Tibial artery (tissue), 4 donors: ENCODE measurements at regions not wholly inside any gene's neighbourhood (a gene's known extent, or its start where the extent isn't known, plus 50 kb on each side); places are given as distances from the start of the nearest gene placed in this dataset.

Source experiments
- DNase-seq, 2 donors: peaks; one replicate each; pipeline ENCODE4 v3.0.0-alpha.2; 2019
- H3K27ac ChIP-seq, 2 donors: fragments of 200-600 bp; sonication (generic) in 1 of 2; 1 replicate in 1 of 2; 2 replicates in 1 of 2; pipeline ENCODE4 v1.5.1; 2018 to 2019; ENCODE audit warnings: mild to moderate bottlenecking in 1 of 2
- H3K27me3 ChIP-seq, 2 donors: fragments of 200-600 bp; sonication (generic) in 1 of 2; one replicate each; pipeline versions ENCODE4 v1.5.1 to v1.6.0; 2016 to 2019
- H3K36me3 ChIP-seq, 3 donors: fragments of 200-600 bp; sonication (generic) in 2 of 3; one replicate each; pipeline ENCODE4 v1.5.1; 2016 to 2019; ENCODE audit warnings: mild to moderate bottlenecking in 2 of 3
- H3K4me1 ChIP-seq, 4 donors: fragments of 200-600 bp; sonication (generic) in 2 of 4; 1 replicate in 3 of 4; 2 replicates in 1 of 4; pipeline ENCODE4 v1.5.1; 2016 to 2019
- H3K4me3 ChIP-seq, 2 donors: fragments of 200-600 bp; sonication (generic) in 1 of 2; 1 replicate in 1 of 2; 2 replicates in 1 of 2; pipeline ENCODE4 v1.5.1; 2018 to 2019; ENCODE audit warnings: mild to moderate bottlenecking in 2 of 2
- H3K9me3 ChIP-seq, 3 donors: fragments of 200-600 bp; sonication (generic) in 1 of 3; one replicate each; pipeline ENCODE4 v1.5.1; 2016 to 2019
- CTCF ChIP-seq, 2 experiments: fragments of 200-600 bp in 1 of 2; fragments of 450-650 bp in 1 of 2; IDR thresholded peaks; one replicate each; pipeline ENCODE4 v1.5.1; 2017 to 2019; ENCODE audit warnings: antibody characterized with exemption in 2 of 2, mild to moderate bottlenecking in 1 of 2, moderate library complexity in 1 of 2
- intact Hi-C: fragments of 100-400 bp; cut with DNase I; formaldehyde crosslinking; loops from one replicate; pipeline ENCODE4 v1.15.0; 2023; ENCODE audit warnings: low total_unique reads

GRCh38 chr5:153900703-153901395 is 137.9 kb downstream of the FAM114A2 start:
- intact Hi-C loops, result no loop called here
- Histone ChIP-seq H3K4me3 (no peak overlapping the region), H3K4me1 (peaks cover 0 to 79% (median 28%) of the 10 kb centered on the region in 4 donors), H3K27ac (peak overlapping the region; percentile 64 to 71), H3K27me3 (no peaks in the 10 kb centered on the region), H3K36me3 (no peaks in the 10 kb centered on the region), H3K9me3 (no peaks in the 10 kb centered on the region)
- TF ChIP-seq CTCF (IDR thresholded peaks at IDR 0.05), result no peak
- peak in 1 of 2 donors; percentile 39 for DNase-seq

DNA sequence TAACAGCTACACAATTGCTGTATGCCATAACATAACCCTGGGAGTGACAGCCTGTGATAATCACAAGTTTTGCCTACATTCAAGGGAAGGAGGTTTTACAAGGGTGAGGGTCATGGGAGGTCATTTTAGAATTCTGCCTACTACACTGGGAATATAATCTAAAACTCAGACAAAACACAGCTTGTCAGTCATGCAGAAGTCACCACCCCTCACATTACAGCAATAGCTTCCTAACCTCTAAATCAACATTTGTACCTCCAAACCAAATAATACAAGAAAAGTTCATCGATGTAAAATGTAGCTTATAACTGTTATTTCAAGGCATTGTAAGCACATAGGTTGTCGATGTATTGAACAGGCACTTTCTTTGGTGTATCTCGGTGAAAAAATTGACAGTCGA is 139.0 kb downstream of the FAM114A2 start:
- intact Hi-C loops, result no loop called here
- DNase-seq, result no peak
- H3K4me3 ChIP-seq, result no peak overlapping the region
- TF ChIP-seq CTCF (IDR thresholded peaks at IDR 0.05), result no peak
- H3K9me3 ChIP-seq, result no peaks in the 10 kb centered on the region
- H3K36me3 ChIP-seq, result no peaks in the 10 kb centered on the region
- peak overlapping the region; percentile 64 for H3K27ac ChIP-seq
- no peaks in the 10 kb centered on the region for H3K27me3 ChIP-seq
- peaks cover 0 to 83% (median 28%) of the 10 kb centered on the region in 4 donors for H3K4me1 ChIP-seq

- H3K4me3 ChIP-seq, result no peak overlapping the region
- peak overlapping the region in 1 of 2 donors; percentile 11 for H3K27ac ChIP-seq
- TF ChIP-seq CTCF (IDR thresholded peaks at IDR 0.05), result no peak
- no peaks in the 10 kb centered on the region for H3K27me3 ChIP-seq
- H3K4me1 ChIP-seq, result peaks cover 0 to 58% (median 22%) of the 10 kb centered on the region in 4 donors
- intact Hi-C loops, result no loop called here
- H3K36me3 ChIP-seq, result no peaks in the 10 kb centered on the region
- H3K9me3 ChIP-seq, result no peaks in the 10 kb centered on the region
- peak in 1 of 2 donors; percentile 22 for DNase-seq
Observed at GRCh38 chr5:153896701-153897100, 142.0 kb downstream of the FAM114A2 start.

GRCh38 chr5:153896117-153896516 is 142.6 kb downstream of the FAM114A2 start:
- H3K4me1 ChIP-seq, result peaks cover 0 to 52% (median 17%) of the 10 kb centered on the region in 4 donors
- TF ChIP-seq CTCF (IDR thresholded peaks at IDR 0.05), result no peak
- no peaks in the 10 kb centered on the region for H3K36me3 ChIP-seq
- DNase-seq, result no peak
- no peaks in the 10 kb centered on the region for H3K9me3 ChIP-seq
- no peak overlapping the region for H3K4me3 ChIP-seq
- H3K27ac ChIP-seq, result peak overlapping the region in 1 of 2 donors; percentile 11
- intact Hi-C loops, result no loop called here
- no peaks in the 10 kb centered on the region for H3K27me3 ChIP-seq

DNA sequence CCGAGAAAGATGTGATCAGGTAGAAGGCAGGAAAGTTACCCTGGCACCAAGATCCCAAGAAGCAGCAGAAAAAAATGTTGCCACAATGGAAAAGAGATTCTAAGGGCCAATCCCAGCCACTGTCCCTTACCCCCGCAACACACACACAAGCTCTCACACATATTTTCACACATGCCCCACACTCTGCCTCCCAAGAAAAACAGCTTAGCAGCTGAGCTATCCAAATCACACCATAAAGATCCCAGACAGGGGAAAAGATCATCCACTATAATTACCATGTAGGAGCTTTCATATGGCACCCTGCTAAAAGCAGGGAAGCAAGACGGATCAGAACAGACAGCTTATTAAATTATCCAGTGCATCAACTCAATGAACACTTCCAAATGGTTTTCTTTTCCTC is 143.4 kb downstream of the FAM114A2 start:
- no peaks in the 10 kb centered on the region for H3K9me3 ChIP-seq
- H3K4me3 ChIP-seq, result no peak overlapping the region
- no peak for DNase-seq
- H3K27me3 ChIP-seq, result no peaks in the 10 kb centered on the region
- no peak overlapping the region for H3K27ac ChIP-seq
- intact Hi-C loops, result no loop called here
- H3K36me3 ChIP-seq, result no peaks in the 10 kb centered on the region
- no peak for TF ChIP-seq CTCF (IDR thresholded peaks at IDR 0.05)
- H3K4me1 ChIP-seq, result peaks cover 0 to 43% (median 14%) of the 10 kb centered on the region in 4 donors
